ENCODE measurements at regions not wholly inside any gene's neighbourhood (a gene's known extent, or its start where the extent isn't known, plus 50 kb on each side); places are given as distances from the start of the nearest gene placed in this dataset.

DNA sequence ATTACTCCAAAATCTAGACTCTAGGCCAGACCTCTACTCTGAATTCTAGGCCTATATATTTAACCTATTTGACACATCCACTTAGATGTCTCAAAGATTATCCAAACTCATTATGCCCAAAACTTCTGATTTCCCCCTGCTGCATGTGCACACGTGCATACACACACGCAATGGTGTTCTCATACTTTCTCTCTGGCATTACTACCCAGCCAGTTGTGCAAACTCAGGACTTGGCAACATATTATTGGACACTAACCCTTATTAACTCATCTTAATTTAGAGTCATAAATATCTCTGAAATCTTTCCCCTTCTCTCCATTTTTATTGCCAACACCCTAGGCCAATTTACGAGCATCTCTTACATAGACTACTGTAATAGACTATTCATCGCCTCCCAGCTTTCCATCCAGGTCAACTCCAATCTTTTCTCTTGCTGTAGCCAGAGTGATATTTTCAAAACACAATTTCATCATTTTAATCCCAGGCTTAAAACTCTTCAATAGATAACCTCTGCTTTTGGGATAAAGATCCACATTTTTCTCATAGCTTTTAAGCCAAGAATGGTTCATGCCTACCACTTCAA, 141.2 kb upstream of the VLDLR start:
- H3K9me3 ChIP-seq = no peaks in the 10 kb centered on the region
- H3K27me3 ChIP-seq = no peaks in the 10 kb centered on the region
- H3K36me3 ChIP-seq = no peaks in the 10 kb centered on the region
- no peak overlapping the region for H3K4me3 ChIP-seq
- DNase-seq = no peak

DNA sequence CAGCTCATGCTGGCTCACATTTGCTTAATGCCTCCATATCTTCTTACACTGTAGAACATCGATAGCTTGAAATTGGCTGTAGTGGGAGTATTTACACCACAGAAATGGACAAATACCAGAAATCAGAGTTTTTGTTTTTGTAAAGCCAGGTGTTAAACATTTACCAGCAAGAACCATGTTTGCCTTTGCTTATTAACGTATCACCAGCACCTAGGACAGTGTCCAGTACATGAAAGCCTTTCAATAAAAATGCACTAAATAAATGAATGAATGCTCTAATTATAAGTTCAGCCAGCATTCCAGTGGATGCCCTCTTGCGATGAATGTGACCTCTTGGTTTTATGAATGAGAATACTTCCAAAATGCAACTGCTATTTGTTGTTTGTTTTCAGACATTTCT, 140.4 kb upstream of the VLDLR start:
- Histone ChIP-seq H3K27me3 (no peaks in the 10 kb centered on the region), H3K36me3 (no peaks in the 10 kb centered on the region), H3K4me3 (no peak overlapping the region), H3K9me3 (no peaks in the 10 kb centered on the region)
- DNase-seq = no peak

DNA sequence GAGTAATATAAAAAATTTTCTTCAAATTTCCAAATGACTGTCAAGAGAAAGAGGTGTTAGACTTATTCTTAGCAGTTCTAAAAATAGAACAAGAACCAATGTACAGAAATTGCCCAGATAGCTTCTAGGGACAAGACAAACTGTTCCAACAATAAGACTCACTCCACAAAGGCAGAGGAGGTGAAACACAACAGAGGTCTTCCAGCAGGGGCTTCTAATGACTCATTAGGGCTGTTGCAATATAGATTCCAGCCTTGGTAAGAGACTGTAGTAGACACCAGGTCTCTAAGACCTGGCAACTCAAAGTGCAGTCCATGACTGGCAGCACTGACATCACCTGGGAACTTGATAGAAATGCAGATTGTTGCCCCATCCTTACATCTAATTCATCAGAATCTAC, 134.6 kb upstream of the VLDLR start:
- no peaks in the 10 kb centered on the region for H3K9me3 ChIP-seq
- no peak overlapping the region for H3K4me3 ChIP-seq
- DNase-seq = no peak
- no peaks in the 10 kb centered on the region for H3K27me3 ChIP-seq
- H3K36me3 ChIP-seq = no peaks in the 10 kb centered on the region

DNA sequence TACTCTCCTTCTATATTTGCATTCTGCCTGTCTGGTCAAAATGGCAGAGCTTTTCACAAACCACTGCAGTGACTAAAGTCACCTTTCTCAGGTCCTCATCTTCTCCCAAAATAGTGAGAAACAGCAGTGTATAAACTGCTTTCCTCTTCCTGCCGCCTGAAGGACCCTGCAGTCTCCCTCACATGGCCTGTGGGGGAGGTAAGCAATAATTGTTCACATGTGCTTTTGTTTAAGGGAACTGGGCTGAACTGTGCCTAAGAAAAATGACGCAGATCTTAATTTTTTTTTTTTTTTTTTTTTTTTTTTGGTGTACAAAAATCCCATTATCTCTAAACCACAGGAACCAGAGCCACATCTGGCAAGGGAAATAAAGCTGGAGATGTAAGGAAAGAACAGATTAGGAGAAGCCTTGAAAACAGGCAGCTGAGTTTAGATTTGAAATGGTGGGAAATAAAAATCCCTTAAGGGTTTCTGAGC, 131.7 kb upstream of the VLDLR start:
- H3K36me3 ChIP-seq = no peaks in the 10 kb centered on the region
- DNase-seq = no peak
- no peaks in the 10 kb centered on the region for H3K27me3 ChIP-seq
- no peak overlapping the region for H3K4me3 ChIP-seq
- H3K9me3 ChIP-seq = no peaks in the 10 kb centered on the region

DNA sequence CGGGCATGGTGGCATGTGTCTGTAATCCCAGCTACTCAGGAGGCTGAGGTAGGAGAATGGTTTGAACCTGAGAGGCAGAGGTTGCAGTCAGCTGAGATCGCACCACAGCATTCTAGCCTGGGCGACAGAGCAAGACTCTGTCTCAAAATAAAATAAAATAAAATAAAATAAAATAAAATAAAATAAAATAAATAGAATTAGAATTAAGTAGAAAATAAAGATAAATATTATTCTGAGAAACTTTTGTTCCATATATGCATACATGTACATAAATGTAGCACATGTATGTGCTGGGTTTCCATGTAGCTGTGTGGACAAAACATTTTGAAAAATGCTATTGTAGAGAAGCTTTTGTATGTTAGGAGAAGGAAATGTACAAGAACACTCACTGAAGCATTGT, 129.4 kb upstream of the VLDLR start:
- DNase-seq = no peak
- Histone ChIP-seq H3K4me3 (no peak overlapping the region), H3K9me3 (no peaks in the 10 kb centered on the region), H3K27me3 (no peaks in the 10 kb centered on the region), H3K36me3 (no peaks in the 10 kb centered on the region)

DNA sequence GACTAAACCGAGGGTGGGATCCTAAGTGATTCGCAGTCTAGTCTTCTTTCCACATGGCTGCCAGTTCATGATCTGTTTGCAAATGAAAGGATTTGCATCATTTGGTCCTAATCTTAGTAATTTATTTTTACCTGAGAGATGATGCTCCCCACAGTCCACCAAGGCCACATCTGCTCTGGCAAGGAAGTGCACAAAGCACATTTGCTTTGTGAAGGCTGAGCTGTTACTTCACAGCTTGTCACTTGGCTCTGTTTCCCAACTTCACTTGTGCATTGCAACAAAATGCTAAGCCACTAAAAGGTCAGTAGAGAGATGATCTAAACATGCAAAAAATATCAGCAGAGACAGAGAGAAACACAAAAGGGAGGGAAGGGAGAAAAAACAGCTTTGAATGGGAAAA, 128.5 kb upstream of the VLDLR start:
- no peak for DNase-seq
- no peaks in the 10 kb centered on the region for H3K9me3 ChIP-seq
- H3K27me3 ChIP-seq = no peaks in the 10 kb centered on the region
- H3K36me3 ChIP-seq = no peaks in the 10 kb centered on the region
- no peak overlapping the region for H3K4me3 ChIP-seq

DNA sequence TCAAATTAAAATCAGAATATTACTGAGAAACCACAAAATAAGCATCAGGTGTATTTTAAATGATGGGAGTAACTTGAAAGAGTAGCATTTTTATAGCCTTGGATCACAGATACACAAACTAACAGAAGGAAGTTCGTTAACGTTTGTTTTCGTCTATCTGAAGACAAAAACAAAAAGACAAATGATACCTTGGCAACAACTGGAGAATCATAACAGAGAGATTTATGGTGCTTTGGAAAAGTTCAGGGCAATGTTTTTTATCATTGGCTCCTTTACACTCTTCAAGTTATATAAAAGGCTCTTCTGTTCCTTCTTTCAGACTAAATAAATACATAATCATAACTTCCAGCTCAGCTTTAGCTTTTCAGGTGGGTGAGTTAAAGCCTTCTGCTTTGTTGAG, 128.1 kb upstream of the VLDLR start:
- DNase-seq = no peak
- H3K27me3 ChIP-seq = no peaks in the 10 kb centered on the region
- H3K36me3 ChIP-seq = no peaks in the 10 kb centered on the region
- no peak overlapping the region for H3K4me3 ChIP-seq
- H3K9me3 ChIP-seq = no peaks in the 10 kb centered on the region

DNA sequence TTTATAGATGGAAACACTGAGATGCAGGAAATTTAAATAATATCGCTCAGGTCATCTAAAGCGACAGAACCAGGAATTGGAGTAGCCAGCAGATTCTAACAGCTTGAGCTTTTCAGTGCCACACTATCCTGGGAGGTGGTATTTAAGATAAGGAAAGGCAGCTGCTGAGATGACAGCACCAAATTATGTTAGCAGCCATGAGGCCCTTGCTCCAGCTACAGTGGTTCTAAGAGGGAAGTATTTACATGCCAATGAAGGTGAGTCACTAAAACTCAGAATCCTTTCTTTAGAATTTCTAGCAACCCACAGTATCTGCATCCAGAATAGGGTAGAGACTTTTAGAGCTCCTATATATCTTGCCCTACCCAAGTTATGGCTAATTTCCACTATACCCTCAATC, 127.0 kb upstream of the VLDLR start:
- Histone ChIP-seq H3K36me3 (no peaks in the 10 kb centered on the region), H3K9me3 (no peaks in the 10 kb centered on the region), H3K27me3 (no peaks in the 10 kb centered on the region), H3K4me3 (no peak overlapping the region)
- DNase-seq = no peak

DNA sequence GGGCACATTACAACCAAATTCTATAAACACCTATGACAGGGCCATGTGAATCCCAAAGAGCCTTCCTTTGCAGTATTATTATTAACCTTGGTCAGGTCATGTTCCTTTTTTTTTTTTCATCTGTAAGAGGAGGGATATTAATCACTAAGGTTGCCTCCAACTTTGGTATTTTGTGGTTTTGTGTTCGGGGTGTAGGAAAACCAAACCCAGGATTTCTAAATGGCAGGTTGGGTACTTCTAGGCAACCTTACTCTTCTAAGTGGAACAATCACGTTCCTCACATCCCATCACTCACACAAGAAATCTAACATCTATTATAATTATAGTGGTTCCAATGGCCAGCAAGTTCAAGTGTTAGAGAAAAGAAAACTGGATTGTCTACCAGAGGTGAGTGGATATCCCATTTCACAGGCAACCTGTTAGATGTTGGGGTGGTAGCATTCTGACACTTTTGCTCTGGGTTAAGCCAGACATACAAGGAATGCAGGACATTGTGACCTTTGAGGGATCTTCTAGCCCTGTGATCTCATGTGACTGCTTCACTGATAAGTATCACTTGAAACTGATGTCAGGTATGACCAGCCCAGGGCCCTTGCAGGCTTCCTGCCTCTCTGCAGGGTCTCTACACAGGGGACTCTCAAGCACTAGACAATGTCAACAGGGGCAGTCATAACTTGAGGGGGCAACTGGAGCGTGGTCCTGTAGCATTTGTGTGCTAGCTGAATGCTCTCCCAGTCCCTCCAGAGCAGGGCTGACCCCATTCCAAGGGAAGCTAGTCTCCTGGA, 126.2 kb upstream of the VLDLR start:
- no peaks in the 10 kb centered on the region for H3K27me3 ChIP-seq
- no peak overlapping the region for H3K4me3 ChIP-seq
- no peaks in the 10 kb centered on the region for H3K36me3 ChIP-seq
- H3K9me3 ChIP-seq = no peaks in the 10 kb centered on the region
- no peak for DNase-seq

DNA sequence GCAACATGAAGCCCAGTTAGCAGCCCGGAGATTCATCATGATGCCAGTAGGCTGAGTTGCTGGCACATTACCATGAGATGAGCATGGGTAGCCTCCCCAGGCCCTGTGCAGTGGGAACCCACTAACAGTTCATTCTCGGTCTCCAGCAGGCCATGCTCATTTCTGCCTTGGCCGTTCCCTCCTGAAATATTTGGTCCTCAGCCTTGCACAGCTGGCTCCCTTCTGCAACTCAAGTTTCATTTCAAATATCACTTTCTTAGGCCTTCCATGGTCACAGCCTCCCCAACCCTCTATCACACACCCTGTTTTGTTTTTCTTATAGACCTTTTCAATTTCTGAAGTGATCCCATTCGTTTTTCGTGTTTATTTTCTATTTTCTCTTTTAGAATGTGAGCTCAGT, 125.4 kb upstream of the VLDLR start:
- Histone ChIP-seq H3K27me3 (no peaks in the 10 kb centered on the region), H3K36me3 (no peaks in the 10 kb centered on the region), H3K4me3 (no peak overlapping the region), H3K9me3 (no peaks in the 10 kb centered on the region)
- no peak for DNase-seq

DNA sequence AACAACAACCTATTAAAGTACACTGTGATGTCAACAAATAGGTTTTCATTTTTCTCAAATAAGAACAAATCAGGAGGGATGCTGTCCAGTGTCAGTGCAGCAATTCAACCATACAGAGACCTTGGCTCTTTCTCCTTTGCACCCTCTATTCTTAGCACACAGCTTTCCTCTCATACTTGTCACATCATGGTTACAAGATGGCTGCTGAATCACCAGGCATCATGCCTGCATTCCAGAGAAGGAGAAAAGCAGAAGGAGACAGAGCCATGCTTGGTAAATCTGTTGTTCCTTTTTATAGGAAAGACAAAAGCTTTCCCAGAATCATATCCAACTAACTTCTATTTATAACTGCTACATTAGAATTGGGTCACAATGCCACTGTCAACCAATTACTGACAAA, 124.7 kb upstream of the VLDLR start:
- no peak overlapping the region for H3K4me3 ChIP-seq
- no peak for DNase-seq

DNA sequence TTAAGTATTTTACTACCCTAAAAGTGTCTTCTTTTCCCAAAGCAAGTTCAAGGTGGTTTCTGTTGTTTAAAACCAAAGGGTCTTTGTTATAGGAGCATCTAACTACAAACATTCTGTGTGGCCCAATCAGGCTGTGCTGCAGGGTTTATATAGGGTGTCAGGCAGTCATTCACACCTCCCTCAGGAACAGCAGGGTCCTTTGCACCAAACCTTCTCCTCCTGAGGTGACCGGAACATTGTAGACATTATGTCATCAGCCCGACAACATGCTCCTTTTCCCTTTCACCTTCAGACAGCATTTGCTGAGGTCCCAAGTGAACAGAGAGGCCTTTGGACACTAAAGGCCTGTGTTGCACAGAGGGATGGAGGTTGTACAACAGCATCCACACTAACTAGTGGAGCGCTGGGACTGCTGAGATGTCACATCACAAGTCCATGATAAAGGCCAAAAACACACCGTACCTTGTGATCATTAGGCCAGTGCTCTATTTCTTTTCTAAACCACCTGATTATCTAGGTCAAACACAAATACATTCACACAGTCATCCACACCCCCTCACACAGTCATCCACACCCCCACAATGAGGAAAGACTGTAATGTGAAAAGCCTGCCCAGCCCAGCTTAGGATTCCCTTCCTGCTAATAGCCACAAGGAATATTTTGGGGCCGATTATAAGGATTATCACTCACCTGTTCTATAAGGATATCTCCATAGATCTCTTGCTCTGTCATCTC, 123.8 kb upstream of the VLDLR start:
- no peak for DNase-seq
- no peaks in the 10 kb centered on the region for H3K9me3 ChIP-seq
- no peaks in the 10 kb centered on the region for H3K36me3 ChIP-seq
- no peaks in the 10 kb centered on the region for H3K27me3 ChIP-seq
- no peak overlapping the region for H3K4me3 ChIP-seq

More for the DNA sequence above, 124.7 kb upstream of the VLDLR start:
- H3K27me3 ChIP-seq = no peaks in the 10 kb centered on the region
- H3K36me3 ChIP-seq = no peaks in the 10 kb centered on the region
- no peaks in the 10 kb centered on the region for H3K9me3 ChIP-seq

DNA sequence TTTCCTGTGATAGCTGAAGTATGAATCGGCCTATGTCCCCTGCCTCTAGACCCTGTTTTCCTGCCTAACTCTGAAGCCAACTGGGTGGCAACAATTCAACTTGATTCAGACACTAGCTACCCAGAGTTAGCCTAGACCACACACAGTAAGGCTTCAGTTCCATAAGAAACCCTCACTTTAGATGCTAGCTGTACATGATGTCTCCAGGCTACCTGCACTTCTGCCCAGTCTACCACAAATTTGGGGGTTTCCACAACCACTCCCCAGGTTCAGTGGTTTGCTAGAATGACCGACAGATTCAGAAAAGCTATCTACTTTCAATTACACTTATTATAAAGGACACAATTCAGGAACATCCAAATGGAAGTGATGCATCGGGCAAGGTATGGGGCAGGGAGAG, 119.4 kb upstream of the VLDLR start:
- no peak for DNase-seq
- Histone ChIP-seq H3K36me3 (no peaks in the 10 kb centered on the region), H3K9me3 (no peaks in the 10 kb centered on the region), H3K27me3 (no peaks in the 10 kb centered on the region), H3K4me3 (no peak overlapping the region)

DNA sequence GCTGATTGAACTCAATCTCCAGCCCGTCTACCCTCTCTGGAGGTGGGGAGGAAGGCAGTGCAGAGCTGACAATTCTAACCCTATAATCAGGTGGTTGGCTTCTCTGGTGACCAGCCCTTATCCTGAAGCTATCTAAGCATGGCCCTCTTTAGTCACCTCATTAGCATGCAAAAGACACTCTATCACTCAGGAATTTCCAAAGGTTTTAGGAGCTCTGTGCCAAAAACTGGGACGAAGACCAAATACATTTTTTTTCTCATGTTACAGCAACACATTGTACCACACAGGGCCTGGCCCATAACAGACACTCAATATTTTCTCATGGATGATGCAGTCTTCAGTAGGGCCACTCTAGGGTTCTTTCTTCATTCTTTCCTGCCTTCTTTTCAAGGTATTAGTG, 118.8 kb upstream of the VLDLR start:
- Histone ChIP-seq H3K36me3 (no peaks in the 10 kb centered on the region), H3K4me3 (no peak overlapping the region), H3K9me3 (no peaks in the 10 kb centered on the region), H3K27me3 (no peaks in the 10 kb centered on the region)
- no peak for DNase-seq

DNA sequence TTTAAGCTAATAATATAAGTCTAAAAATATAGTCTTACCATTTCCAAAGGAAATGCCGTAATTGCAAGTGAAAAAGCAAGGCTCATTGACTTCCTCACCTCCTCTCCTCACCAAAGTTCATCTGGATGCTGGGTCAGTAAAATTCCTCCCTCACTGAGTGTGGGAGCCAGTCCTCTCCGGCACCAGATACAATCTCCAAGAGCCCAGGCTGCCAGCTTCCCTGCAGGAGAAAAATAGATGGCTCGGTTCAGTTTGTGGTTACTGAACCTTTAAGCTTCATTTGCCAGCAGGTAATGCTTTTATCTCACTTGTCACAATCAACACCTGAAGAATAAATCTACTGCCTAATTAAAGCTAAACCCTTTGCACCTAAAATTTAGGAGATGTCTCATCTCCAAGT, 115.3 kb upstream of the VLDLR start:
- no peaks in the 10 kb centered on the region for H3K9me3 ChIP-seq
- H3K36me3 ChIP-seq = no peaks in the 10 kb centered on the region
- DNase-seq = no peak
- no peaks in the 10 kb centered on the region for H3K27me3 ChIP-seq
- H3K4me3 ChIP-seq = no peak overlapping the region

DNA sequence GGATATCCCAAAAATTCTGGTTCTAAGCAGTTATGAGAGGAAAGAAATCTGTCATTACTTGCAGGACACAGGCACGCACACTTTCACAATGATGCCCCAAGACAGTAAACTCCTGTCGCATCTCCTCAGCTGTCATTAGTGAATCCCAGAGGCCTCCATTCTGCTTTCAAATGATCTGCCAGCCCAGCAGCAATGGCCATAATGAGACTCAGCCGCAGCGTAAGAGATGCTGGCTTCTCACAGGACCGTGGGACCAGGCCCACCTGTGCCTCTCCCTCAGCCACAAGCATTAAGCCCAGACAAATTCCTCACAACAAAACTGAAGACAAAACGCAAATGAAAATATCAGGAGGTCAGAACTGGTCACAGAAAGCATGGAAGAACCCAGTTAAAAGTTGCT, 98.0 kb upstream of the VLDLR start:
- Histone ChIP-seq H3K4me3 (no peak overlapping the region), H3K9me3 (no peaks in the 10 kb centered on the region), H3K27me3 (no peaks in the 10 kb centered on the region), H3K36me3 (no peaks in the 10 kb centered on the region)
- no peak for DNase-seq

DNA sequence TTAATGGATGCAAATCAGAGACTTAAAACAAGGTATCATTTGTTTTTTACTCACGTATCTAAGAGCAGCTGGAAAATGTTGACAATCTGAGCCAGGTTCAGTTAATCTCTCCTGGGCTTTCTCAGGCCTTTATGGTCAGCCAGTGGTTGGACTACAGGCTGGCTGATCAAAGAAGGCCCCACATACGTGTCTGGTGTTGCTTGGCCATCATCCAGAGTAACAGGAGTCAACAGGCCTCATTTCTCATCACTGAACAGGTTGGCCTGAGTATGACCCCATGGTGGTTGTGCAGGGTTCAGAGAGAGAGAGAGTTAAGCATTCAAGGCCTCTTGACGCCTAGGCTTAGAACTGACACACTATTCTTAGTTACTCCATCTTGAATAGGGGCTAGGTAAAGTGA, 97.0 kb upstream of the VLDLR start:
- Histone ChIP-seq H3K9me3 (no peaks in the 10 kb centered on the region), H3K4me3 (no peak overlapping the region), H3K27me3 (no peaks in the 10 kb centered on the region), H3K36me3 (no peaks in the 10 kb centered on the region)
- DNase-seq = no peak

DNA sequence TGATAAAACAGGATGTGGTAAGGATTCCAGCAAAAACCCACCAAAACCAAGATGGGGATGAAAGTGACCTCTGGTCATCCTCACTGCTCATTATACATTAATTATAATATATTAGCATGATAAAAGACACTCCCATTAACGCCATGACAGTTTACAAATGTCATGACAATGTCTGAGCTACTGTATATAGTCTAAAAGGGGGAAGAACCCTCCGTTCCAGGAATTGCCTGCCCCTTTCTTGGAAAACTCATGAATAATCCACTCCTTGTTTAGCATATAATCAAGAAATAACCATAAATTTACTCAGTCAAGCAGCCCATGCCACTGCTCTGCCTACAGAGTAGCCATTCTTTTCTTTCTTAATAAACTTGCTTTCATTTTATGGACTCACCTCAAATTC, 96.4 kb upstream of the VLDLR start:
- H3K4me3 ChIP-seq = no peak overlapping the region
- no peak for DNase-seq
- no peaks in the 10 kb centered on the region for H3K27me3 ChIP-seq
- H3K9me3 ChIP-seq = no peaks in the 10 kb centered on the region
- no peaks in the 10 kb centered on the region for H3K36me3 ChIP-seq
